RPMI8226 (cell line): ENCODE measurements at regions not wholly inside any gene's neighbourhood (a gene's known extent, or its start where the extent isn't known, plus 50 kb on each side); places are given as distances from the start of the nearest gene placed in this dataset.
"Not testable (repeated sequence)": the region's sequence is repeated elsewhere in the genome, so short reads cannot be mapped to it uniquely, and the experiment has no call there.

ENCODE experiments used
- DNase-seq: peaks from one replicate; pipeline ENCODE4 v3.0.0-alpha.2; 2015

DNA sequence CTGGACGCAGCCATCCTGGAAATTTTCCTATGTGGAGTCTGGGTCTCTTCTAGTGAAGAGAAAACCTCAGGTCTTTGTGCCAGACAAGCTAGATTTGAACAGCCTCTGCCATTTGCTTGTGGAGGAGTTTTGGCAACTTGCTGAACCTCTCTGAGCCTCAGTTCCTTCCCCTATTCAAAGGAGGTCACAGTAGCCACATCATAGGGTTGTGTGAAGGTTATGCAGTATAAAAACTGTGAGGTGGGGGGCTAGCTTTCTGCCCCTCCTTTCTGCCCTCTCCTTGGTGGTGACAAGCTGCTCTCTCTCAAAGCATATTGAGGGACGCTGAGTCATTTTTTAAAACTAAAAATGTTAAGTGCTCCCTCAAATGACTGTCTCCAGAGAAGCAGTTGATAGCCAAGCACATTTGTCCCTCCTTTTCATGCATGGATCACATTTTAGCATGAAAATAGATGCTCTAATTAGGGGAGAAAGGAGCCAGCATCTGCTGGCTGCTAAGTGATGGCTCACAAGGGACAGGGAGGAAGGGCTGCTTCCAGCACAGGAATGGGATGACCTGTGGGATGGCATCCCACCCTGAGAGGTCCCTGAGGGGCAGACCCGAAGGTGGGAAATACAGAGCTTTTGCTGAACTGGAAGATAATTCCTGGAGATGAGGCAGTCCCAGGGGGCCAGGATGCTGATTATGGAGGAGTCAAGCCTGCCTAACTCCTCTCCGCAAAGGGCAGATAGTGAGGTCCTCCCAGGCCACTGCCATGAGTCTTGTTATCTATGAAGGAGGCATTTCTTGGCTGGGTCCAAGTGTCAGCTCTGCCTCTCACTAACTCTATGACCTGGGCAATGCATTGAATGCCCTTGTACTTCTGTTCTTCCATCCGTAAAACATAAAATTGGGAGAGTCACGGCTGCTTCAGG, 218.8 kb downstream of the RAB11FIP4 start:
- no peak for DNase-seq

DNA sequence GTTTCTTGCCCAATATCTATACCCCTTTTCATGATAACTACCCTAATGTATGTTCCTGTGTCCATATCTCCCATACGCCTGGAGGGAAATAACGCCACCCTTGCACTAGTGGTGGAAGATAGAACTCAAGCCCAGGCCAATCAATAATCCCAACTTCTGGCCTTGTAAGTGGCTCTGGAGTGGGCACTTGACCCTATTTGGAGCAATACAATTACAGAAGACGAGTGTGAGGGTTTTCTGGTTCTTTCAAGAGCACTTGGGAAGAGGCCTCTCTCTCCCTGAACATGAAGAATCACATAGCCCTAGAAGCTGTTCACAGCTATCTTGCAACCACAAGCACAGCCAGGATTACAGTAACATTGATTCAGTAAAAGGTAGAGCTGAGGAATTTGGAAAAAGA, 217.9 kb downstream of the RAB11FIP4 start:
- no peak for DNase-seq

- DNase-seq = no peak
These were observed 217.3 kb downstream of the RAB11FIP4 start for GRCh38 chr17:31608659-31609254.

DNA sequence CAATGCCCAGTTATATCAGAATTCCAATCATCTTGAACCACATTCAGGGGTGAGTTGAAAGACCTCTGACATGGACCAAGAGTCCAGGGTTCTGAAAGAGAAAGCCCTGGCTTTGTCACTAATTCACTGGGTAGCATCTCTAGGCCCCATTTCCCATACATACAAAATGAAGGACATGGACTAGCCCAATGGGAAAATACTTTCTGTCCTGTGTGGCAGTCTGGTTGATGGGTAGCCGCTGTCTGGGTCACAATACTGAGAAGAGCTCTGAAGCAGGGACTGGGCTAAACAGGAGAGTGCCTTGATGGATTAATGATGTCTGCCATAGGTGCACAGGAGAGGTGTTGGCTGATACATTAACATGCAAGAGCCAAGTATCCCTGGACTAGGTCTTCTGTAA, 214.3 kb downstream of the RAB11FIP4 start:
- DNase-seq = no peak

GRCh38 chr17:31604936-31605335, 213.5 kb downstream of the RAB11FIP4 start:
- no peak for DNase-seq

DNA sequence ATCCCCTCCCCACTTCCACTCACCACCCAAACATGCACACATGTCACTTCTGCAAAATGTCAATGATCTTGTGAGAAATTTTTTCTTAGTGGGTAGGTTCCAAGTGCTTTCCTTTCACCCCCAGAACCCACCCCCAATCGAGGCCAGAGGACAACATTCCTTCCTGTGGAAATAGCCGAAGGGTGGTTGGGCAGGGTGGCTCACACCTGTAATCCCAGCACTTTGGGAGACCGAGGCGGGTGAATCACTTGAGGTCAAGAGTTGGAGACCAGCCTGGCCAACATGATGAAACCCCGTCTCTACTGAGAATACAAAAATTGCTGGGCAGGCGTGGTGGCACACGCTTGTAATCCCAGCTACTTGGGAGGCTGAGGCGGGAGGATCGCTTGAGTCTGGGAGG, 208.7 kb downstream of the RAB11FIP4 start:
- DNase-seq = not testable (repeated sequence)

- no peak for DNase-seq
These were observed 207.6 kb downstream of the RAB11FIP4 start for GRCh38 chr17:31598921-31599571.

GRCh38 chr17:31598399-31598782, 206.9 kb downstream of the RAB11FIP4 start:
- no peak for DNase-seq

DNA sequence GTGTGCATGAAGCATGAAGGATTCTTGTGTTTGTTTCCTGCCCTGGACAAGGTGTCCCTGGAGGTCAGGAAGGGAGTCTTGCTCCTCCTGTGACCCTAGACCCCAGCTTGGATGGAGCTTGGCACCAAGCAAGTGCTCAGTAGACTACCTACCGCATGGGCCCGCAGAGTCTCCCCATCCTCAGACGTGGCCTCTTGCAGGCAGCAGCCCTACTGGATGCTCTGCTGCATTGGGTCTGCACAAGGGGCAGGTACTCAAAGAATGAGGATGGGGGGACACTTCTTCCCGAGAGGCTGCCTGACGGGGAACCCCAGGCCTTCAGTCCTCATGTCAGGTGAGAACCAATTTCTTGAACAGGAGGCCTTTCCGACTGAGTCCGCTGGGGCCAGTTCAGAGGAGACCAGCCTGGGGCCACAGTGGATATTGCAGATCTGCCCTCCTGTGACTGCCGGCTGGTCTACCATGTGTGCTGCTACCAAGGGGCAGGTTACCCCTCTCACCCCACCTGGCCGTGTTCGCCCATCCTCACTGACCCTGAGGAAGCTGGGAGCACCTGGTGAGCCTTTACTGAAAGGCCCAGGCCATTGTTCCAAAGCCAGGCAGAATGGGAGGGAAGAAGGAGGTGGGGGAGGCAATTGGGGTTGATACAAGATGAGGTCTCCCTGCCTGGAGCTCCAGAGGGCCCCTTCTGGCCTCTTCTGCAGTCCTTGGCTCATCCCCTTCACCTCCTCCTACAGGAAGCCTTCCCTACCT, 206.3 kb downstream of the RAB11FIP4 start:
- no peak for DNase-seq

DNA sequence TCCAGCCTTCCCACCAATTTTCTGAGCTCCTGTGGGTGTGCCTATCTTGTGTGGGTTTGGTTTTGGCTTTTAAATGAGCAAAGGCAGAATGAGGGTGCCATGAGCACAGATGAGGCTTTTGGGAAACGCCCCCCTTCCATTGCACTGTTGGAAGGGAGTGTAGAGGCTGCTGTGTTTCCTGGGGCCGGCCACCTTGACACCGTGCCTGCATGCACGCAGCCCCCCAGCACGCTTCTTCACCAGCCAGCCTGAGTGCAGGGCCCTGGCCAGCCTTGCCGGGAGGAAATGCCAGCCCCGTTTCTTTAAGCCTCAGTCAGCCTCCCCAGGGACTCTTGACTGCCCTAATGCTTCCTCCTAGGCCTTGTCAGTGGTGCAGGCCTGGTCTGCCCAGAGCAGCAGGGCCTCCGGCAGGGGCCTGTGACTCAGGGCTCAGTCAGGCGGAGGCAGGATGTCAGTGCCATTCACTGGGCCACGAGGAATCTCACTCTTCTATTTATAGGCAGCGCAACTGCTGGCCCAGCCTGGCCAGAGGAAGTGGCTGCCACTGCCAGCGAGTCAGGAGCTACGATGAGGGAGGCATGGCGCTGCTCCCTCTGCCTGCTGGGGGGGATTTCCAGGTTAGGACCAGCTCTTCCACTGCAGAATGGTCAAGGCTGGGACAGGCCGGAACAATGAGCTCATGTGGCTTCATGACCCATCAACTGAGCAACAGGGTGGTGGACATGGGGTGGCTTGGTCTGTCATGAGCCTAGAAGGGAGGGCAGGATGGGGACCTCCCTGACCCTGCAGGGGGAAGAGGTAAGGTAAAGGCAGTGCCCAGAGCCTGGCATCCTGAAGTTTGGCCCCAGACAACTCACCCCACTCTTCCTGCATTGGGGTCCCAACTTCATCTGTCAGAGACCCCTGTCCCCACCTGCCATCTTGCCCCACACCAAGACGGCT, 205.2 kb downstream of the RAB11FIP4 start:
- peak; percentile 35 for DNase-seq

DNA sequence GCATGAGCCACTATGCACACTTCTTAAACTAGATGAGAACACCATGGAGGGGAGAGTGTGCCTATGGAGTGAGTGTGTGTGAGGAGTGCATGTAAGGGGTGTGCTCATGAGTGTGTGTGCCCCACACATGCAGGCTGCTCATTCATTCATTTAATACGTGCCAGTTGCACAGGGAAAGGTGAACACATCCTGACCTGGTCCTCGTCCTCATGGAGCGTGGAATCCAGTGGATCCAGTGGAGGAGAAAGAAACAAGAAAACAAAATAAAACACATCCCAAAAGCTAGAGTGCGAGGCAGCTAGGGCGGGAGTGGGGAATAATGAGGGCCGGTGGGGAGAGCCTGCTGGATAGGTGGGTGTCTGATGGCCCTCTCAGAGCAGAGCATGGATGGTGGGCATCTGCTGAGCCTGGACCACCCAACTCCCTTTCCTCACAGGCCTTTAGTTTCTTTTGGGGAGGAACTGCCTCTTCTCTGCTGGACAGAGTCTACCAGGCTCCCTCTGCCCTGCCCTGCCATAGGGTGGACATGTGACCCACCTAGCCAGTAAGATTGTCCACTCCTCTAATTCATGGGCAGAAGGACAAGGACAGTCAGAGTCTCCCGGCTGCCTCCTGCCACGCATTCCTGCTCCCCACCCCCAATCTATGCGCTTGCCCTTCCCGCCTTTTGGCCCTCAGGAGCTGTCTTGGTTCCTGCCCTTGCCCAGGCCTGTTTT, 204.3 kb downstream of the RAB11FIP4 start:
- no peak for DNase-seq

GRCh38 chr17:31595076-31595475, 203.6 kb downstream of the RAB11FIP4 start:
- DNase-seq = no peak

DNA sequence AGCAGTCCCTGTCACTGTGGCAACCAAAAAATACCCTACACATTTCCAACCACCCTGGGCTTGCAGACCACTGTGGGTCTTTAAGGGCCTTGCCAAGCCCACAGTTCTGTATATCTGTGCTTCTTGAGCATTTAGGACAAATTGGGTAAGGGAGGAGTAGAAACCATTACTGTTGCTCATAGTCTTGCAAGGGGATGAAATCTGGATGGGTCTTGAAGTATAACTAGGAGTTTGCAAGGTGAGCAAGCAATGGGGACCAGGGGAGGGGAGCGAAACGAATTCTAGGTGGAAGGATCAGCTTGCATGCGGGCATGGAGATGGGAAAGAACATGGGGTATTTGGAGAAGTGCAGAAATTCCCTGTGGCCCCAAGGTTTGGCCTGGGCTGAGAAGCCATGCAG, 202.9 kb downstream of the RAB11FIP4 start:
- no peak for DNase-seq

GRCh38 chr17:31593806-31594205, 202.3 kb downstream of the RAB11FIP4 start:
- DNase-seq = no peak

DNA sequence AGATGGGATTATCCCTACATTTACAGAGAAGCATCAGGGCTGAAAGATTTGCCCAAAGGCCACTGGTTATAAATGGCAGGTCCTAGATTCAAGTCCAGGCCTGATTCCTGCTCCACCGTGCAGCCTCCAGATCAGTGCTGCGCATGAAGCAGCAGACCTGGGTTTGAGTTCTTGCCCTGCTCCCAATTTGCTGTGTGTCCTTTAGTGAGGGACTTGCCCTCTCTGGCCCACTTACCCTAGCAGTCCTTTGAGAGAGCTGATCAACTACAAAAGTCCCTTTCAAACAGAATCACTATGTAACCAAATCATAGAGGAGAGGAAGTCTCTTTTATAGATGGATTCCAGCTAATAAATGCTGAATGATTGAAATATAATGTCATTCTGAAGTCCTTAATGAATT, 200.4 kb downstream of the RAB11FIP4 start:
- no peak for DNase-seq

DNA sequence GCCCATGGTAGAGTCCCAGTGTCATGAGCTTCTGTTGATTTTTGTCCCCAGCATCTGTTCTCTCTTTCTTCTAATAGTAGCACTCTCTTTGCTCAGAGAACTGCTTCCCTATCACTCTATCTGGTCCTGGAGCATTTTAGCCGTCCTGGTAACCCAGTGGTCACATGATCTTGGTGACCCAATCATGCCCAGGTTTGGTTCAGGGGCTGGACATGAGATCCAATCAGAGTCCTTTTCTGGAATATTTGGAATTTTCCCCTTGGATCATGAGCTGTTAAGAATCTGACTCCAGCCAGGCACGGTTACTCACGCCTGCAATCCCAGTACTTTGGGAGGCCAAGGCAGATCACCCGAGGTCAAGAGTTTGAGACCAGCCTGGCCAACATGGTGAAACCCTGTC, 197.0 kb downstream of the RAB11FIP4 start:
- no peak for DNase-seq

DNA sequence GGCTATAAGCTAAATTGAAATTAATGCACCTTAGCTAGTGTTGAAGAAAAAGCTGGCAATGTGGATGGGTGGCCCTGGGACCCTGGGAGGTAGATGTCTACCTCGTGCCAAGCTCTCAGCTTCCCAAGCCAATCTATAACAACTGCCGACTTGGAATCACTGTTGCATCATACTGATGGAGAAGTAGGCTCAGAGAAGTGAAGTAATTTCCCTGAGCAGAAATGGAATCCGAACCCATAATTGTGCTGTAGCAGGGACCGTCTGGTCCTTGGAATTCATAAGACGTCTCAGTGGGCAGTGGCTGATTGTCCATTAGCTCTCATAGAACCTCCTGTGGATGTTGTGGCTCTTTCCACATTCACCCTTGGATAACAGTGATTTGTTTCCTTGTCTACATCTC, 196.6 kb downstream of the RAB11FIP4 start:
- DNase-seq = no peak
